ENCODE measurements at regions not wholly inside any gene's neighbourhood (a gene's known extent, or its start where the extent isn't known, plus 50 kb on each side); places are given as distances from the start of the nearest gene placed in this dataset.

- DNase-seq: no peak
- Histone ChIP-seq H3K4me1 (no peaks in the 10 kb centered on the region), H3K9me3 (peaks cover 0 to 59% (median 47%) of the 10 kb centered on the region in 8 donors), H3K27ac (no peak overlapping the region), H3K27me3 (replicated peaks in 1 of 7) (no peaks in the 10 kb centered on the region), H3K36me3 (no peaks in the 10 kb centered on the region), H3K4me3 (no peak overlapping the region)
- intact Hi-C loops (cut with DNase I; ENCODE audit: low total_unique reads): no loop called here
- WGBS, 5 donors: 63 to 81% (median 70%) methylated on average over 4 of the region's 4 CpGs
- no peak for TF ChIP-seq POLR2A (IDR thresholded peaks at IDR 0.05)
- no peak for TF ChIP-seq CTCF (IDR thresholded peaks at IDR 0.05 in 8 of 11, conservative IDR thresholded peaks at IDR 0.05 in 3 of 11)
- no peak for TF ChIP-seq POLR2AphosphoS5 (IDR thresholded peaks at IDR 0.05)
Observed at GRCh38 chr2:125070726-125071505, 1045.8 kb downstream of the CNTNAP5 start.

- H3K4me3 ChIP-seq: no peak overlapping the region
- H3K9me3 ChIP-seq: peaks cover 0 to 72% (median 49%) of the 10 kb centered on the region in 8 donors
- no peak for TF ChIP-seq CTCF (IDR thresholded peaks at IDR 0.05 in 8 of 11, conservative IDR thresholded peaks at IDR 0.05 in 3 of 11)
- TF ChIP-seq POLR2A (IDR thresholded peaks at IDR 0.05): no peak
- TF ChIP-seq POLR2AphosphoS5 (IDR thresholded peaks at IDR 0.05): no peak
- no peaks in the 10 kb centered on the region for H3K36me3 ChIP-seq
- DNase-seq: no peak
- no peaks in the 10 kb centered on the region for H3K27me3 ChIP-seq (replicated peaks in 1 of 7)
- intact Hi-C loops (cut with DNase I; ENCODE audit: low total_unique reads): no loop called here
- H3K4me1 ChIP-seq: no peaks in the 10 kb centered on the region
- no peak overlapping the region for H3K27ac ChIP-seq
- WGBS, 5 donors: 90 to 96% (median 94%) methylated on average over 3 of the region's 3 CpGs
Observed at GRCh38 chr2:125073440-125073839, 1048.4 kb downstream of the CNTNAP5 start.

GRCh38 chr2:125085904-125086303 lies 1060.8 kb downstream of the CNTNAP5 start:
- TF ChIP-seq POLR2A (IDR thresholded peaks at IDR 0.05): no peak
- no peak for TF ChIP-seq CTCF (IDR thresholded peaks at IDR 0.05 in 8 of 11, conservative IDR thresholded peaks at IDR 0.05 in 3 of 11)
- no peak for TF ChIP-seq POLR2AphosphoS5 (IDR thresholded peaks at IDR 0.05)
- no peak overlapping the region for H3K4me3 ChIP-seq
- no peaks in the 10 kb centered on the region for H3K27me3 ChIP-seq (replicated peaks in 1 of 7)
- H3K36me3 ChIP-seq: no peaks in the 10 kb centered on the region
- H3K9me3 ChIP-seq: peaks cover 0 to 26% (median 7%) of the 10 kb centered on the region in 8 donors
- intact Hi-C loops (cut with DNase I; ENCODE audit: low total_unique reads): no loop called here
- DNase-seq: no peak
- no peaks in the 10 kb centered on the region for H3K4me1 ChIP-seq
- 78 to 93% (median 89%) methylated on average over 1 of the region's 1 CpG for WGBS, 5 donors
- no peak overlapping the region for H3K27ac ChIP-seq

- H3K27me3 ChIP-seq (replicated peaks in 1 of 7): no peaks in the 10 kb centered on the region
- 64 to 82% (median 78%) methylated on average over 5 of the region's 5 CpGs for WGBS, 5 donors
- TF ChIP-seq POLR2AphosphoS5 (IDR thresholded peaks at IDR 0.05) (no peak), POLR2A (IDR thresholded peaks at IDR 0.05) (no peak), CTCF (IDR thresholded peaks at IDR 0.05 in 8 of 11, conservative IDR thresholded peaks at IDR 0.05 in 3 of 11) (no peak)
- no peaks in the 10 kb centered on the region for H3K4me1 ChIP-seq
- H3K9me3 ChIP-seq: peaks cover 0 to 24% (median 7%) of the 10 kb centered on the region in 8 donors
- intact Hi-C loops (cut with DNase I; ENCODE audit: low total_unique reads): no loop called here
- no peak overlapping the region for H3K27ac ChIP-seq
- no peaks in the 10 kb centered on the region for H3K36me3 ChIP-seq
- H3K4me3 ChIP-seq: no peak overlapping the region
- DNase-seq: no peak
Observed at GRCh38 chr2:125086313-125087184, 1061.5 kb downstream of the CNTNAP5 start.

All from spleen (tissue), 11 donors.